ACC112 (cell line): ENCODE measurements at regions not wholly inside any gene's neighbourhood (a gene's known extent, or its start where the extent isn't known, plus 50 kb on each side); places are given as distances from the start of the nearest gene placed in this dataset.

Source experiments
- H2AFZ ChIP-seq: fragments of 200-600 bp; sonication (generic); one replicate; pipeline ENCODE4 v1.6.0; 2017; ENCODE audit warnings: antibody characterized with exemption, low read length; ENCODE audit not compliant: unreplicated experiment
- H3K27ac ChIP-seq: fragments of 200-600 bp; sonication (generic); 2 replicates; pipeline ENCODE4 v1.5.1; 2014; ENCODE audit warnings: low read depth, mild to moderate bottlenecking, antibody characterized with exemption, low read length, moderate library complexity
- H3K27me3 ChIP-seq: fragments of 200-600 bp; sonication (generic); 2 replicates; pipeline ENCODE4 v1.6.1; 2014; ENCODE audit warnings: mild to moderate bottlenecking, antibody characterized with exemption, low read length, moderate library complexity, mixed read lengths; ENCODE audit not compliant: insufficient read depth
- H3K36me3 ChIP-seq: fragments of 200-600 bp; sonication (generic); 2 replicates; pipeline ENCODE4 v1.6.1; 2016; ENCODE audit warnings: mild to moderate bottlenecking, antibody characterized with exemption, low read length, moderate library complexity, mixed read lengths; ENCODE audit not compliant: insufficient read depth
- H3K4me1 ChIP-seq: fragments of 200-600 bp; sonication (generic); one replicate; pipeline ENCODE4 v1.6.1; 2016; ENCODE audit warnings: low read length, mixed read lengths; ENCODE audit not compliant: insufficient read depth, unreplicated experiment, control insufficient read depth
- H3K4me3 ChIP-seq: fragments of 200-600 bp; sonication (generic); 2 replicates; pipeline ENCODE4 v1.5.1; 2014; ENCODE audit warnings: mild to moderate bottlenecking, low read depth, low read length
- H3K79me2 ChIP-seq: fragments of 200-600 bp; sonication (generic); one replicate; pipeline ENCODE4 v1.6.0; 2016; ENCODE audit warnings: low read length; ENCODE audit not compliant: control insufficient read depth, unreplicated experiment, insufficient read depth

GRCh38 chr1:96183928-96184327 is 537.7 kb upstream of the PTBP2 start:
- Histone ChIP-seq H2AFZ (no peak overlapping the region), H3K79me2 (no peaks in the 10 kb centered on the region), H3K4me3 (no peak overlapping the region)

GRCh38 chr1:96185181-96185580 is 536.4 kb upstream of the PTBP2 start:
- Histone ChIP-seq H3K36me3 (no peaks in the 10 kb centered on the region), H3K27me3 (peaks cover 11% of the 10 kb centered on the region; the same call in 1 of the 2 replicates), H3K4me3 (no peak overlapping the region), H3K79me2 (no peaks in the 10 kb centered on the region), H2AFZ (no peak overlapping the region), H3K4me1 (no peaks in the 10 kb centered on the region), H3K27ac (no peak overlapping the region)

More at GRCh38 chr1:96183928-96184327, 537.7 kb upstream of the PTBP2 start:
- H3K36me3 ChIP-seq = no peaks in the 10 kb centered on the region
- no peaks in the 10 kb centered on the region for H3K4me1 ChIP-seq
- no peak overlapping the region for H3K27ac ChIP-seq
- peaks cover 11% of the 10 kb centered on the region; the same call in 1 of the 2 replicates for H3K27me3 ChIP-seq

GRCh38 chr1:96187020-96187419 is 534.6 kb upstream of the PTBP2 start:
- H3K4me1 ChIP-seq = no peaks in the 10 kb centered on the region
- no peak overlapping the region for H3K4me3 ChIP-seq
- no peak overlapping the region for H3K27ac ChIP-seq
- no peaks in the 10 kb centered on the region for H3K79me2 ChIP-seq
- H3K27me3 ChIP-seq = peaks cover 11% of the 10 kb centered on the region; the same call in 1 of the 2 replicates
- H2AFZ ChIP-seq = no peak overlapping the region
- H3K36me3 ChIP-seq = no peaks in the 10 kb centered on the region

GRCh38 chr1:96191165-96191564 is 530.4 kb upstream of the PTBP2 start:
- Histone ChIP-seq H3K79me2 (no peaks in the 10 kb centered on the region), H3K27ac (no peak overlapping the region), H3K4me3 (no peak overlapping the region), H3K27me3 (peaks cover 9% of the 10 kb centered on the region; the same call in 1 of the 2 replicates), H2AFZ (no peak overlapping the region), H3K4me1 (no peaks in the 10 kb centered on the region), H3K36me3 (no peaks in the 10 kb centered on the region)

- no peaks in the 10 kb centered on the region for H3K27me3 ChIP-seq
- H3K27ac ChIP-seq = no peak overlapping the region
- H3K36me3 ChIP-seq = no peaks in the 10 kb centered on the region
Observed at GRCh38 chr1:96206451-96206850, 515.1 kb upstream of the PTBP2 start.

GRCh38 chr1:96207936-96208335 is 513.6 kb upstream of the PTBP2 start:
- Histone ChIP-seq H3K79me2 (no peaks in the 10 kb centered on the region), H2AFZ (no peak overlapping the region)

More at GRCh38 chr1:96206451-96206850, 515.1 kb upstream of the PTBP2 start:
- Histone ChIP-seq H3K4me1 (no peaks in the 10 kb centered on the region), H3K4me3 (no peak overlapping the region), H3K79me2 (no peaks in the 10 kb centered on the region), H2AFZ (no peak overlapping the region)

GRCh38 chr1:96208428-96208827 is 513.2 kb upstream of the PTBP2 start:
- no peaks in the 10 kb centered on the region for H3K79me2 ChIP-seq
- no peak overlapping the region for H2AFZ ChIP-seq
- no peaks in the 10 kb centered on the region for H3K27me3 ChIP-seq
- no peak overlapping the region for H3K4me3 ChIP-seq
- H3K27ac ChIP-seq = no peak overlapping the region
- no peaks in the 10 kb centered on the region for H3K36me3 ChIP-seq
- H3K4me1 ChIP-seq = no peaks in the 10 kb centered on the region

More at GRCh38 chr1:96207936-96208335, 513.6 kb upstream of the PTBP2 start:
- H3K36me3 ChIP-seq = no peaks in the 10 kb centered on the region
- no peaks in the 10 kb centered on the region for H3K27me3 ChIP-seq
- H3K4me1 ChIP-seq = no peaks in the 10 kb centered on the region
- H3K27ac ChIP-seq = no peak overlapping the region
- no peak overlapping the region for H3K4me3 ChIP-seq

- Histone ChIP-seq H2AFZ (no peak overlapping the region), H3K27me3 (no peaks in the 10 kb centered on the region), H3K4me3 (no peak overlapping the region), H3K27ac (no peak overlapping the region), H3K4me1 (no peaks in the 10 kb centered on the region), H3K36me3 (no peaks in the 10 kb centered on the region), H3K79me2 (no peaks in the 10 kb centered on the region)
Observed at GRCh38 chr1:96210054-96210453, 511.5 kb upstream of the PTBP2 start.

- H3K36me3 ChIP-seq = no peaks in the 10 kb centered on the region
- no peaks in the 10 kb centered on the region for H3K27me3 ChIP-seq
- H3K27ac ChIP-seq = no peak overlapping the region
Observed at GRCh38 chr1:96211202-96211601, 510.4 kb upstream of the PTBP2 start.

GRCh38 chr1:96214982-96215381 is 506.6 kb upstream of the PTBP2 start:
- no peaks in the 10 kb centered on the region for H3K79me2 ChIP-seq
- no peak overlapping the region for H3K27ac ChIP-seq
- H3K27me3 ChIP-seq = peaks cover 3% of the 10 kb centered on the region; the same call in 1 of the 2 replicates
- no peaks in the 10 kb centered on the region for H3K4me1 ChIP-seq
- no peaks in the 10 kb centered on the region for H3K36me3 ChIP-seq
- H2AFZ ChIP-seq = no peak overlapping the region
- no peak overlapping the region for H3K4me3 ChIP-seq

More at GRCh38 chr1:96211202-96211601, 510.4 kb upstream of the PTBP2 start:
- H3K4me3 ChIP-seq = no peak overlapping the region
- H2AFZ ChIP-seq = no peak overlapping the region
- no peaks in the 10 kb centered on the region for H3K79me2 ChIP-seq
- H3K4me1 ChIP-seq = no peaks in the 10 kb centered on the region

GRCh38 chr1:96220651-96221050 is 500.9 kb upstream of the PTBP2 start:
- H3K79me2 ChIP-seq = no peaks in the 10 kb centered on the region
- no peak overlapping the region for H3K4me3 ChIP-seq
- no peaks in the 10 kb centered on the region for H3K4me1 ChIP-seq
- H2AFZ ChIP-seq = no peak overlapping the region
- no peaks in the 10 kb centered on the region for H3K36me3 ChIP-seq
- H3K27ac ChIP-seq = no peak overlapping the region
- peaks cover 3% of the 10 kb centered on the region; the same call in 1 of the 2 replicates for H3K27me3 ChIP-seq
